ENCODE measurements at regions not wholly inside any gene's neighbourhood (a gene's known extent, or its start where the extent isn't known, plus 50 kb on each side); places are given as distances from the start of the nearest gene placed in this dataset.

DNA sequence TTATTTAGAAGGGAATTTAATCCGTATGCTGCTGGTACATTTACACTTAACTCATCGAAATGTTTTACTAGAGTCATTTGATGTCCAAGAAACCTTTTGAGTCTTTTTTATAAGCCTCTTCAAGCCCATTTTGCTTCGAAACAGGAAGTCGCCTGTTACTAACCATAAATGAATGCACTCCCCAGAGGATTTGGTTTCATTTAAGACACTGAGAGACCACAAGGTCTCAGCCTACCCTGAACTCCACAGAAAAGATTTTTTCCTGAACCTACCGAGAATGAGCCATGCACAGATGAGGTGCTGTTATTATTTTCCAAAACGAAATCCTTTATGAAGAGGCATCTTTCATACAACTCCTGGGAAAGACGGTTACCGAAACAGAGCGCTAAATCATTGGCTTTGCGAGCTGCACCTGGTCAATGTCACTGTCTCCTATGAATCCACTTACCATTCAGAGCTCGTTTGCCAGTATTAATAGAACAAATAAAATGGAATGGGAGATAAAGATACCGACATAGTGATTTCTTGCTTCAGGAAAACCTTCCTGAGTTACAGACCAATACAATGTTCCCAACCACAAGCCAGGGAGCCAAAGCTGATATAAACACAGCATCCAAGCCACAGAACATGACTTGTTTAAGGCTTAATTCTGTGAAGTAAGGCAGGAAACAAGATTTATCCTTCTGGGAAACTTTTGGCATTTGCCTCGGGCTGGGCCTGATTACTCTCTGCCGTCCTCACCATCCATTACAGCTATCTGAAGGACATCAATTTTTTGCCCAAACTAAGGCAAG lies 382.1 kb downstream of the OSR1 start:
- TF ChIP-seq, protein P1, sequence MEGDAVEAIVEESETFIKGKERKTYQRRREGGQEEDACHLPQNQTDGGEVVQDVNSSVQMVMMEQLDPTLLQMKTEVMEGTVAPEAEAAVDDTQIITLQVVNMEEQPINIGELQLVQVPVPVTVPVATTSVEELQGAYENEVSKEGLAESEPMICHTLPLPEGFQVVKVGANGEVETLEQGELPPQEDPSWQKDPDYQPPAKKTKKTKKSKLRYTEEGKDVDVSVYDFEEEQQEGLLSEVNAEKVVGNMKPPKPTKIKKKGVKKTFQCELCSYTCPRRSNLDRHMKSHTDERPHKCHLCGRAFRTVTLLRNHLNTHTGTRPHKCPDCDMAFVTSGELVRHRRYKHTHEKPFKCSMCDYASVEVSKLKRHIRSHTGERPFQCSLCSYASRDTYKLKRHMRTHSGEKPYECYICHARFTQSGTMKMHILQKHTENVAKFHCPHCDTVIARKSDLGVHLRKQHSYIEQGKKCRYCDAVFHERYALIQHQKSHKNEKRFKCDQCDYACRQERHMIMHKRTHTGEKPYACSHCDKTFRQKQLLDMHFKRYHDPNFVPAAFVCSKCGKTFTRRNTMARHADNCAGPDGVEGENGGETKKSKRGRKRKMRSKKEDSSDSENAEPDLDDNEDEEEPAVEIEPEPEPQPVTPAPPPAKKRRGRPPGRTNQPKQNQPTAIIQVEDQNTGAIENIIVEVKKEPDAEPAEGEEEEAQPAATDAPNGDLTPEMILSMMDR (IDR thresholded peaks at IDR 0.05; ENCODE audit: low read depth, low read length), result no peak
- no peak for TF ChIP-seq EZH2phosphoT487 (IDR thresholded peaks at IDR 0.05; ENCODE audit: low read depth)
